Neural cell (in vitro differentiated cells): ENCODE measurements at regions not wholly inside any gene's neighbourhood (a gene's known extent, or its start where the extent isn't known, plus 50 kb on each side); places are given as distances from the start of the nearest gene placed in this dataset.

Experiments
- EP300 ChIP-seq: fragments of 450-650 bp; conservative IDR thresholded peaks from 2 replicates; pipeline ENCODE4 v1.6.1; 2014; ENCODE audit warnings: antibody characterized with exemption, mild to moderate bottlenecking, moderate library complexity; ENCODE audit not compliant: poor library complexity, severe bottlenecking
- EZH2 ChIP-seq: fragments of 200-600, 300-800 bp; shearing (Covaris generic), sonication (generic); IDR thresholded peaks from 2 replicates; pipeline ENCODE4 v1.6.1; 2014; ENCODE audit warnings: antibody characterized with exemption, low read length, borderline replicate concordance, mild to moderate bottlenecking; ENCODE audit not compliant: insufficient read depth, poor library complexity, severe bottlenecking
- POLR2AphosphoS5 ChIP-seq: IDR thresholded peaks from 2 replicates; pipeline ENCODE4 v1.6.1; 2012
- TAF1 ChIP-seq: IDR thresholded peaks from 2 replicates; pipeline ENCODE4 v1.6.1; 2012; ENCODE audit warnings: low read depth
- TF ChIP-seq, protein P1 (sequence below): fragments of 450-650 bp; IDR thresholded peaks from 2 replicates; pipeline ENCODE4 v1.5.1; 2014; ENCODE audit warnings: antibody characterized with exemption, mild to moderate bottlenecking, moderate library complexity; ENCODE audit not compliant: poor library complexity, severe bottlenecking

GRCh38 chr1:106608841-106609240 is 447.6 kb upstream of the PRMT6 start:
- TF ChIP-seq EZH2 (no peak), EP300 (no peak), POLR2AphosphoS5 (no peak), TAF1 (no peak)
- TF ChIP-seq, protein P1, sequence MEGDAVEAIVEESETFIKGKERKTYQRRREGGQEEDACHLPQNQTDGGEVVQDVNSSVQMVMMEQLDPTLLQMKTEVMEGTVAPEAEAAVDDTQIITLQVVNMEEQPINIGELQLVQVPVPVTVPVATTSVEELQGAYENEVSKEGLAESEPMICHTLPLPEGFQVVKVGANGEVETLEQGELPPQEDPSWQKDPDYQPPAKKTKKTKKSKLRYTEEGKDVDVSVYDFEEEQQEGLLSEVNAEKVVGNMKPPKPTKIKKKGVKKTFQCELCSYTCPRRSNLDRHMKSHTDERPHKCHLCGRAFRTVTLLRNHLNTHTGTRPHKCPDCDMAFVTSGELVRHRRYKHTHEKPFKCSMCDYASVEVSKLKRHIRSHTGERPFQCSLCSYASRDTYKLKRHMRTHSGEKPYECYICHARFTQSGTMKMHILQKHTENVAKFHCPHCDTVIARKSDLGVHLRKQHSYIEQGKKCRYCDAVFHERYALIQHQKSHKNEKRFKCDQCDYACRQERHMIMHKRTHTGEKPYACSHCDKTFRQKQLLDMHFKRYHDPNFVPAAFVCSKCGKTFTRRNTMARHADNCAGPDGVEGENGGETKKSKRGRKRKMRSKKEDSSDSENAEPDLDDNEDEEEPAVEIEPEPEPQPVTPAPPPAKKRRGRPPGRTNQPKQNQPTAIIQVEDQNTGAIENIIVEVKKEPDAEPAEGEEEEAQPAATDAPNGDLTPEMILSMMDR = no peak
